ENCODE measurements at regions not wholly inside any gene's neighbourhood (a gene's known extent, or its start where the extent isn't known, plus 50 kb on each side); places are given as distances from the start of the nearest gene placed in this dataset.
A peak's percentile ranks its signal among the peaks of the same experiment; 100 is the strongest.

DNA sequence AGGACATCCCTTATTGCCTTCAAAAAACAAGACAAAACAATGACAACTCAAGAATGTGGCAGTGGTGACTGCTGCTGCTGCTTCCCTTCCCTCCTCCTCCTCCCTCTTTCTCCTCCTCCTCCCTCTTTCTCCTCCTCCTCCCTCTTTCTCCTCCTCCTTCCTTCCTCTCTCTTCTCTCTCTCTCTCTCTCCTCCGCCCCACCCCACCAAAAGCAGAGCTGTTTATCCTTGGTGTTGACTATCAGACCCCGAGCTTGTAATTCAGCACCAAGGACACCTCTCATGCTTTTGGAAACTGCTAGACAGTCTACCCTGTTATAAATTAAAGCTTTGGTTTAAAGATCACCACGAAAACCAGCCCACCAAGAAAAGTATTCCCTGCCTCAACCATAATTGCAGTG lies 72.4 kb upstream of the IFNAR2 start:
- intact Hi-C loops (cut with micrococcal nuclease; ENCODE audit: unreplicated experiment) (no loop called here), in situ Hi-C loops (cut with HindIII; ENCODE audit: low pct_unique_long_range_greater_than_20kb, low sequenced_read_pairs) (no loop called here)
- ChIA-PET CTCF (no interaction called here), POLR2A (interaction anchor here (0.6 kb wide), 1 partner anchor 181 kb away, joined by 6 read pairs; no protein-coding TSS in a partner anchor)
- no peak overlapping the region for H3K27ac ChIP-seq (ENCODE audit: low read length)
- H3K27me3 ChIP-seq (ENCODE audit: control insufficient read depth, insufficient read depth, low read length) = peaks cover 4% of the 10 kb centered on the region; the same call in 1 of the 2 replicates
- ATAC-seq (no peak), DNase-seq (ENCODE audit: low read depth, low spot score) (no peak)
- H3K36me3 ChIP-seq (ENCODE audit: control insufficient read depth, insufficient read depth, low read length) = no peaks in the 10 kb centered on the region
- no TSS peak for BruUV-seq (replicated peaks)
- H3K4me1 ChIP-seq (ENCODE audit: control insufficient read depth, insufficient read depth, low read length) = no peaks in the 10 kb centered on the region
- H3K9me3 ChIP-seq (ENCODE audit: control insufficient read depth, insufficient read depth, low read depth, low read length) = no peaks in the 10 kb centered on the region
- H3K4me3 ChIP-seq (ENCODE audit: low read depth in 2 of 2, low read length in 2 of 2) = no peak overlapping the region
- no peak for TF ChIP-seq SIN3A (IDR thresholded peaks at IDR 0.05; ENCODE audit: borderline replicate concordance, insufficient read depth, low read depth, low read length)
- TF ChIP-seq, protein P1, sequence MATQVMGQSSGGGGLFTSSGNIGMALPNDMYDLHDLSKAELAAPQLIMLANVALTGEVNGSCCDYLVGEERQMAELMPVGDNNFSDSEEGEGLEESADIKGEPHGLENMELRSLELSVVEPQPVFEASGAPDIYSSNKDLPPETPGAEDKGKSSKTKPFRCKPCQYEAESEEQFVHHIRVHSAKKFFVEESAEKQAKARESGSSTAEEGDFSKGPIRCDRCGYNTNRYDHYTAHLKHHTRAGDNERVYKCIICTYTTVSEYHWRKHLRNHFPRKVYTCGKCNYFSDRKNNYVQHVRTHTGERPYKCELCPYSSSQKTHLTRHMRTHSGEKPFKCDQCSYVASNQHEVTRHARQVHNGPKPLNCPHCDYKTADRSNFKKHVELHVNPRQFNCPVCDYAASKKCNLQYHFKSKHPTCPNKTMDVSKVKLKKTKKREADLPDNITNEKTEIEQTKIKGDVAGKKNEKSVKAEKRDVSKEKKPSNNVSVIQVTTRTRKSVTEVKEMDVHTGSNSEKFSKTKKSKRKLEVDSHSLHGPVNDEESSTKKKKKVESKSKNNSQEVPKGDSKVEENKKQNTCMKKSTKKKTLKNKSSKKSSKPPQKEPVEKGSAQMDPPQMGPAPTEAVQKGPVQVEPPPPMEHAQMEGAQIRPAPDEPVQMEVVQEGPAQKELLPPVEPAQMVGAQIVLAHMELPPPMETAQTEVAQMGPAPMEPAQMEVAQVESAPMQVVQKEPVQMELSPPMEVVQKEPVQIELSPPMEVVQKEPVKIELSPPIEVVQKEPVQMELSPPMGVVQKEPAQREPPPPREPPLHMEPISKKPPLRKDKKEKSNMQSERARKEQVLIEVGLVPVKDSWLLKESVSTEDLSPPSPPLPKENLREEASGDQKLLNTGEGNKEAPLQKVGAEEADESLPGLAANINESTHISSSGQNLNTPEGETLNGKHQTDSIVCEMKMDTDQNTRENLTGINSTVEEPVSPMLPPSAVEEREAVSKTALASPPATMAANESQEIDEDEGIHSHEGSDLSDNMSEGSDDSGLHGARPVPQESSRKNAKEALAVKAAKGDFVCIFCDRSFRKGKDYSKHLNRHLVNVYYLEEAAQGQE (IDR thresholded peaks at IDR 0.05; ENCODE audit: insufficient read depth in 1 of 2, low read depth in 2 of 2, low read length in 1 of 2) = peak in 1 of 2 experiments; percentile 73; a peak in 2 of 4 replicates

GRCh38 chr21:33158654-33159053 lies 71.1 kb upstream of the IFNAR2 start:
- no peak overlapping the region for H3K27ac ChIP-seq (ENCODE audit: low read length)
- TF ChIP-seq, protein P2, sequence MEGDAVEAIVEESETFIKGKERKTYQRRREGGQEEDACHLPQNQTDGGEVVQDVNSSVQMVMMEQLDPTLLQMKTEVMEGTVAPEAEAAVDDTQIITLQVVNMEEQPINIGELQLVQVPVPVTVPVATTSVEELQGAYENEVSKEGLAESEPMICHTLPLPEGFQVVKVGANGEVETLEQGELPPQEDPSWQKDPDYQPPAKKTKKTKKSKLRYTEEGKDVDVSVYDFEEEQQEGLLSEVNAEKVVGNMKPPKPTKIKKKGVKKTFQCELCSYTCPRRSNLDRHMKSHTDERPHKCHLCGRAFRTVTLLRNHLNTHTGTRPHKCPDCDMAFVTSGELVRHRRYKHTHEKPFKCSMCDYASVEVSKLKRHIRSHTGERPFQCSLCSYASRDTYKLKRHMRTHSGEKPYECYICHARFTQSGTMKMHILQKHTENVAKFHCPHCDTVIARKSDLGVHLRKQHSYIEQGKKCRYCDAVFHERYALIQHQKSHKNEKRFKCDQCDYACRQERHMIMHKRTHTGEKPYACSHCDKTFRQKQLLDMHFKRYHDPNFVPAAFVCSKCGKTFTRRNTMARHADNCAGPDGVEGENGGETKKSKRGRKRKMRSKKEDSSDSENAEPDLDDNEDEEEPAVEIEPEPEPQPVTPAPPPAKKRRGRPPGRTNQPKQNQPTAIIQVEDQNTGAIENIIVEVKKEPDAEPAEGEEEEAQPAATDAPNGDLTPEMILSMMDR (IDR thresholded peaks at IDR 0.05) = no peak
- TF ChIP-seq POLR2AphosphoS5 (IDR thresholded peaks at IDR 0.05; ENCODE audit: low read depth, low read length) (no peak), SIN3A (IDR thresholded peaks at IDR 0.05; ENCODE audit: borderline replicate concordance, insufficient read depth, low read depth, low read length) (no peak), TCF7L2 (IDR thresholded peaks at IDR 0.05; ENCODE audit: low read depth, low read length) (no peak)
- TF ChIP-seq, protein P1 (IDR thresholded peaks at IDR 0.05; ENCODE audit: insufficient read depth in 1 of 2, low read depth in 2 of 2, low read length in 1 of 2) = no peak
- ATAC-seq (no peak), DNase-seq (ENCODE audit: low read depth, low spot score) (no peak)
- in situ Hi-C loops (cut with HindIII; ENCODE audit: low pct_unique_long_range_greater_than_20kb, low sequenced_read_pairs) = no loop called here
- ChIA-PET POLR2A (no interaction called here), CTCF (no interaction called here)
- intact Hi-C loops (cut with micrococcal nuclease; ENCODE audit: unreplicated experiment) = no loop called here
- BruUV-seq (replicated peaks) = no TSS peak
- H3K4me3 ChIP-seq (ENCODE audit: low read depth in 2 of 2, low read length in 2 of 2) = no peak overlapping the region
- H3K27me3 ChIP-seq (ENCODE audit: control insufficient read depth, insufficient read depth, low read length) = peaks cover 4% of the 10 kb centered on the region; the same call in 1 of the 2 replicates
- H3K36me3 ChIP-seq (ENCODE audit: control insufficient read depth, insufficient read depth, low read length) = no peaks in the 10 kb centered on the region
- no peaks in the 10 kb centered on the region for H3K4me1 ChIP-seq (ENCODE audit: control insufficient read depth, insufficient read depth, low read length)
- no peaks in the 10 kb centered on the region for H3K9me3 ChIP-seq (ENCODE audit: control insufficient read depth, insufficient read depth, low read depth, low read length)

Measured in Panc1 (cell line).